ENCODE measurements at regions not wholly inside any gene's neighbourhood (a gene's known extent, or its start where the extent isn't known, plus 50 kb on each side); places are given as distances from the start of the nearest gene placed in this dataset.
"Not testable (repeated sequence)": the region's sequence is repeated elsewhere in the genome, so short reads cannot be mapped to it uniquely, and the experiment has no call there.

DNA sequence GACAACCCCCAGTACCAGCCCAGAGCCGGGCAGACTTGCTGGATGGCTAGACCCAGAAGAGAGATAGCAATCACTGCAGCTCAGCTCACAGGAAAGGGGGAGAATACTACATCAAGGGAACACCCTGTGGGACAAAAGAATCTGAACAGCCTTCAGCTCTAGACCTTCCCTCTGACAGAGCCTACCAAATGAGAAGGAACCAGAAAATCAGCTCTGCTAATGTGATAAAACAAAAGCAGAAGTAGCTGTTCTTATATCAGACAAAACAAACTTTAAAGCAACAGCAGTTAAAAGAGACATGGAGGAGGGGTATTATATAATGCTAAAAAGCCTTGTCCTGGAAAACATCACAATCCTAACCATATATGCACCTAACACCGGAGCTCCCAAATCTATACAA lies 283.3 kb downstream of the KLF13 start:
- DNase-seq = no peak
- Histone ChIP-seq H3K36me3 (no peaks in the 10 kb centered on the region), H3K4me3 (no peak overlapping the region), H3K9me3 (peaks cover 0 to 3% of the 10 kb centered on the region in 2 donors), H3K27me3 (no peaks in the 10 kb centered on the region), H3K27ac (no peak overlapping the region), H3K4me1 (no peaks in the 10 kb centered on the region)
- 78 to 91% methylated on average over 1 to 2 of the region's 2 CpGs for WGBS, 2 donors (ENCODE audit: low coverage in 1 of 2)
- TF ChIP-seq POLR2A (IDR thresholded peaks at IDR 0.05) (no peak), EP300 (IDR thresholded peaks at IDR 0.05; ENCODE audit: low read depth) (no peak), POLR2AphosphoS5 (IDR thresholded peaks at IDR 0.05) (no peak)
- TF ChIP-seq, protein P1, sequence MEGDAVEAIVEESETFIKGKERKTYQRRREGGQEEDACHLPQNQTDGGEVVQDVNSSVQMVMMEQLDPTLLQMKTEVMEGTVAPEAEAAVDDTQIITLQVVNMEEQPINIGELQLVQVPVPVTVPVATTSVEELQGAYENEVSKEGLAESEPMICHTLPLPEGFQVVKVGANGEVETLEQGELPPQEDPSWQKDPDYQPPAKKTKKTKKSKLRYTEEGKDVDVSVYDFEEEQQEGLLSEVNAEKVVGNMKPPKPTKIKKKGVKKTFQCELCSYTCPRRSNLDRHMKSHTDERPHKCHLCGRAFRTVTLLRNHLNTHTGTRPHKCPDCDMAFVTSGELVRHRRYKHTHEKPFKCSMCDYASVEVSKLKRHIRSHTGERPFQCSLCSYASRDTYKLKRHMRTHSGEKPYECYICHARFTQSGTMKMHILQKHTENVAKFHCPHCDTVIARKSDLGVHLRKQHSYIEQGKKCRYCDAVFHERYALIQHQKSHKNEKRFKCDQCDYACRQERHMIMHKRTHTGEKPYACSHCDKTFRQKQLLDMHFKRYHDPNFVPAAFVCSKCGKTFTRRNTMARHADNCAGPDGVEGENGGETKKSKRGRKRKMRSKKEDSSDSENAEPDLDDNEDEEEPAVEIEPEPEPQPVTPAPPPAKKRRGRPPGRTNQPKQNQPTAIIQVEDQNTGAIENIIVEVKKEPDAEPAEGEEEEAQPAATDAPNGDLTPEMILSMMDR (IDR thresholded peaks at IDR 0.05) = no peak
- intact Hi-C loops (cut with DNase I; ENCODE audit: low total_unique reads) = no loop called here
- in situ Hi-C loops (cut with MboI; ENCODE audit: low pct_ligation_motif_present in 1 of 4, low pct_unique_long_range_greater_than_20kb in 1 of 4, low sequenced_read_pairs in 3 of 4) = no loop called here

DNA sequence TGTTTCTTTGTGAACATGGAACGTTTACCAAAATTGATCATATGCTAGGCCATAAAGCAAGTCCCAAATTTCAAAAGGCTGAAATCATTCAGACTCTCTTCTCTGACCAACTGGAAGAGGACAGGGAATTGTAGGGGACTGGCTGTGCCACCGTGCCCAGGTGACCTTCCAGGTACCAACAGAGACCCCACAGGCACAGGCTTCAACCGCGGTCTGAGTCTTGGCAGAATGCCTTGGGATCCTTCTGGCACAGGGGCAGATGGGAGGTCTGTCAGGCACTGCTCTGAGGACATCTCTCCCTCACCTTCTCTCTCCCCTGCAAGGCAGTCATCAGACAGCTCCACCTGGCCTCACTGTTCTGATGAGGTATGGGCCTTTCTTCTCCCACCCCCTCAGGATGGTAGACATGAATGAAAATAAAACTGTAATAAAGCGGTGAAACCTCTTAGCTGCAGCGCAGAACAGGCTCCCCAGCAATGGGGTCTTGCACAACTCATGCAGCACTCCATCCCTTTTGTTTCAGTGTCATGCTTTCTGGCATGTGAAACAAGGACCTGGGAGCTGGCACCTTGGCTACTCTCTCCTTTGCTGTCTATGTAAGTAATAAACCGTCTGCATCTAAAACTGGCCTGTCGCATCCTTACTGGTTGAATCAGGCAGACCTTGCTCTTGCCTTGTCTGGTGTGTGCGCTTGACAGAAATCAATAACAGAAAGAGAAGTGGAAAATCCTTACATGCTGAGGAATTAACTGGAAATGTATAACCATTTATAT lies 289.2 kb downstream of the KLF13 start:
- Histone ChIP-seq H3K27me3 (no peaks in the 10 kb centered on the region), H3K4me3 (no peak overlapping the region), H3K27ac (no peak overlapping the region), H3K36me3 (no peaks in the 10 kb centered on the region), H3K9me3 (peaks cover 0 to 3% of the 10 kb centered on the region in 2 donors), H3K4me1 (no peaks in the 10 kb centered on the region)
- 64 to 88% methylated on average over 1 to 9 of the region's 9 CpGs for WGBS, 2 donors (ENCODE audit: low coverage in 1 of 2)
- TF ChIP-seq POLR2AphosphoS5 (IDR thresholded peaks at IDR 0.05) (no peak), POLR2A (IDR thresholded peaks at IDR 0.05) (no peak), EP300 (IDR thresholded peaks at IDR 0.05; ENCODE audit: low read depth) (no peak)
- TF ChIP-seq, protein P1 (IDR thresholded peaks at IDR 0.05) = no peak
- intact Hi-C loops (cut with DNase I; ENCODE audit: low total_unique reads) (no loop called here), in situ Hi-C loops (cut with MboI; ENCODE audit: low pct_ligation_motif_present in 1 of 4, low pct_unique_long_range_greater_than_20kb in 1 of 4, low sequenced_read_pairs in 3 of 4) (no loop called here)
- DNase-seq = no peak

- in situ Hi-C loops (cut with MboI; ENCODE audit: low pct_ligation_motif_present in 1 of 4, low pct_unique_long_range_greater_than_20kb in 1 of 4, low sequenced_read_pairs in 3 of 4); H3K4me1 ChIP-seq; DNase-seq; H3K4me3 ChIP-seq; H3K27me3 ChIP-seq; H3K27ac ChIP-seq; H3K36me3 ChIP-seq; H3K9me3 ChIP-seq; intact Hi-C loops (cut with DNase I; ENCODE audit: low total_unique reads): not testable (repeated sequence)
- WGBS, 2 donors (ENCODE audit: low coverage in 1 of 2) = 88 to 97% methylated on average over 6 to 10 of the region's 11 CpGs
These were observed 296.7 kb downstream of the KLF13 start for GRCh38 chr15:31623297-31623696.

DNA sequence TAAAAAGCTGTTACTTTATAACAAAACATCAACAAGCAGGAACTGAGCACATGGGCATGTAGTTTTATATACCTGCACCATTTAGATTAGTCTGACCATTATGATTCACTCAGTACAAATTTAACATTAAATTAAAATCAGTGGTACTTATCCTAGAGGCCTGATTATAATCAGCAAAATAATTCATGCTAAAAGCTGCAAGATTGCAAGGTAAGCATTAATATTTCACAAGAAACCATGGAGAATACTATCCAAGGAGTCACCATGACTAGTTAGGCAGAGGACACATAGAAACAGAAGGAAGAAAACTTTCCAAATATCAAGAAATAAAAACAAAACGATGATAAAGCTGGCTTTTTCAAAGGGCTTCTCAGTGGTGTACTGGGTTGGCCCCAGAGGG lies 297.5 kb downstream of the KLF13 start:
- H3K4me1 ChIP-seq; H3K27me3 ChIP-seq; H3K36me3 ChIP-seq; H3K9me3 ChIP-seq; in situ Hi-C loops (cut with MboI; ENCODE audit: low pct_ligation_motif_present in 1 of 4, low pct_unique_long_range_greater_than_20kb in 1 of 4, low sequenced_read_pairs in 3 of 4); H3K27ac ChIP-seq; DNase-seq; H3K4me3 ChIP-seq; intact Hi-C loops (cut with DNase I; ENCODE audit: low total_unique reads): not testable (repeated sequence)
- 84% methylated on average over 1 of the region's 1 CpG; no CpG with 5 or more reads in 1 of the 2 donors for WGBS, 2 donors (ENCODE audit: low coverage in 1 of 2)

DNA sequence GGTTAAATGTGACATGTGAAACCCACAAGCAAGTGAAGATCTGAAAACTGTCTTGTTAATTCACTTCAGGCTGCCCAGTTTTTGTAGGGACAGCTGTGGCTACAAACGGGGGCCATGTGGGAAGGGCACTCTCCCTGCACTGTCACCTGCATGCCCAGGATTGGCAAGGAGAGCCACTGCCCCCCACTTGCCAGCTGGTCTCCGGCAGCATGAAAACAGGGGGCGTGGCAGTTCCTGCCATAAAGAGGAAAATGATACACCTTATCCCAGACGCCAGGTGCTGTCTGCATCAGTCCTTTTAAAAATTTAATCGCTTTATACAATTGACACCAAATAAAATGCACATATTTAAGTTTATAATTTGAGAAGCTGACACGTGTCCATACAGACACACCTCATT lies 309.1 kb downstream of the KLF13 start:
- H3K36me3 ChIP-seq; H3K4me1 ChIP-seq; H3K27me3 ChIP-seq; in situ Hi-C loops (cut with MboI; ENCODE audit: low pct_ligation_motif_present in 1 of 4, low pct_unique_long_range_greater_than_20kb in 1 of 4, low sequenced_read_pairs in 3 of 4); H3K9me3 ChIP-seq; H3K4me3 ChIP-seq; intact Hi-C loops (cut with DNase I; ENCODE audit: low total_unique reads); H3K27ac ChIP-seq: not testable (repeated sequence)
- TF ChIP-seq POLR2AphosphoS5 (IDR thresholded peaks at IDR 0.05) = peak in 1 of 3 donors; percentile 20
- DNase-seq = peak; percentile 43
- 56 to 77% methylated on average over 2 to 6 of the region's 6 CpGs for WGBS, 2 donors (ENCODE audit: low coverage in 1 of 2)

DNA sequence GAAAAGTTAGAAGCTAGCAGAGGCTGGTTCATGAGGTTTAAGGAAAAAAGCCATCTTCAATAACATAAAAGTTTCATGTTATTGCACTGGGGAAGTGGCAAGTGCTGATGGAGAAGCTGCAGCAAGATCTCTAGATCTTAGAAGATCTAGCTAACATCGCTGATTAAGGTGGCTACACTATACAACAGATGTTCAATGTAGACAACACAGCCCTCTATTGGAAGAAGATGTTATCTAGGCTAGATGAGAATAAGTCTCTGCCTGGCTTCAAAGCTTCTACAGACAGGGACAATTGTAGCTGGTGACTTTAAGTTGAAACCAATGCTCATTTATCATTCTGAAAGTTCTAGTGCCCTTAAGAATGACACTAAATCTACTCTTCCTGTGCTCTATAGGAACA lies 310.3 kb downstream of the KLF13 start:
- H3K27ac ChIP-seq; H3K4me3 ChIP-seq; H3K4me1 ChIP-seq; in situ Hi-C loops (cut with MboI; ENCODE audit: low pct_ligation_motif_present in 1 of 4, low pct_unique_long_range_greater_than_20kb in 1 of 4, low sequenced_read_pairs in 3 of 4); intact Hi-C loops (cut with DNase I; ENCODE audit: low total_unique reads); H3K27me3 ChIP-seq; DNase-seq; H3K9me3 ChIP-seq; H3K36me3 ChIP-seq: not testable (repeated sequence)
- 62 to 78% methylated on average over 1 of the region's 1 CpG for whole genome bisulfite sequencing, 2 donors (ENCODE audit: low coverage in 1 of 2)

DNA sequence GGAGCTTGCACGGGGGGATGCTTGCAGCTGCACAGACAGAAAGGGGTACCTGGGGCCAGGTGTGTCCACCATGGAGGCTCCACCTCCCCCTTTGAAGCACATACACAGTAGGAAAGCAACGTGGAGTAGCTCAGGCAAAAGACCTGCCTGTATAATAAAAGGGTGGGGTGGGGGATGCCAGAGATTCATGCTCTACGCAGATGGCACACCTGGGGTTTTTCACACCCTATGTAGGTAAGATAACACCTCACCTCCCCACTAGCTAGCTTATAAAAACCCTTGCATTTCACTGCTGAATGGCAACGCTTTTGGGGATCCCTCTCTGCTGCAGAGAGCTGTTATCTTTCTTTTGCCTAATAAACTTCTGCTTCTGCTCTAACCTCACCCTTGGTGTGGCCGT lies 317.3 kb downstream of the KLF13 start:
- in situ Hi-C loops (cut with MboI; ENCODE audit: low pct_ligation_motif_present in 1 of 4, low pct_unique_long_range_greater_than_20kb in 1 of 4, low sequenced_read_pairs in 3 of 4); H3K36me3 ChIP-seq; H3K27ac ChIP-seq; intact Hi-C loops (cut with DNase I; ENCODE audit: low total_unique reads); H3K9me3 ChIP-seq; DNase-seq; H3K4me1 ChIP-seq; H3K27me3 ChIP-seq; H3K4me3 ChIP-seq: not testable (repeated sequence)
- 76% methylated on average over 3 of the region's 5 CpGs; no CpG with 5 or more reads in 1 of the 2 donors for WGBS, 2 donors (ENCODE audit: low coverage in 1 of 2)

DNA sequence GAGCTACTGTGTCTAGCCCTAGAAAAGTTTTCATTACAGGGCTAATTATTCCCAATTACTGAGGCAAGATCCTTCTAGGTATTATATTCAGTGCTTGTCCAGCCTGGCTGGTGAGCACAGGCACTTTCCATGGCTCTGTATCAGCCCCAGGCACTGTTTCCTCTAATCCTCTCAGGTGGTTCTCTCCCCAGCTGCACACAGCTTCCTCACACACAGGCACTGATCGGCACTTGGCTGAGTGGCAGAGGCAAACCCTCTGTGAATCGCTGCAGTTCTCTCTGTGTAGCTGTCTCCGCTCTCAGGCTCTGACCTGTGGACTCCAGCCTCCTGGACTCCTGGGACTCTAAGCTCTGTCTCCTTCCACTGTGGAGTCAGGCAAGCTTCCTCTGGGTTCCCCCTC lies 318.1 kb downstream of the KLF13 start:
- H3K27me3 ChIP-seq; H3K36me3 ChIP-seq; H3K9me3 ChIP-seq; H3K27ac ChIP-seq; in situ Hi-C loops (cut with MboI; ENCODE audit: low pct_ligation_motif_present in 1 of 4, low pct_unique_long_range_greater_than_20kb in 1 of 4, low sequenced_read_pairs in 3 of 4); DNase-seq; intact Hi-C loops (cut with DNase I; ENCODE audit: low total_unique reads); H3K4me3 ChIP-seq; H3K4me1 ChIP-seq: not testable (repeated sequence)
- WGBS, 2 donors (ENCODE audit: low coverage in 1 of 2) = 81% methylated on average over 3 of the region's 3 CpGs; no CpG with 5 or more reads in 1 of the 2 donors

DNA sequence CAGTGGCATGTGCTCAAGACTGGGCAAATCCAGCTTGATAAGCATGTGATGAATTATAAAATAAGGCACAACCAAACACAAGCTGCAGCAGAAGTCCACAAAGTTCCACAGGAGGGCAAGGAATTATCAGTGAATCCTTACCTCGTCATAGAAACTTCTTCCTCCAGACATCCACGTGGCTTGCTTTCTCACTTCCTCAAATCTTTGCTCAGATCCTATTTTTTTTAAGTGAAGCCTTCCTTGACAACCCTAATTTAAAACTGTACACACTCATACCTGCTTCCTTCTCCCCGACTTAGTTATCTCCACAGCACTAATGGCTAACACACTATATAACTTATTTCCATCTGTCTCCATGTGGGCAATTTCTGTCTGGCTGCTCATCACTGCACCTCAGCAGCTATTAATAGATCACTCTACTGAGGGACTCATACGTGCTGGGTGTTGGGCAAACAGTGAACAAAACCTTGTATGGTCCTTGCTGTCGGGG lies 320.7 kb downstream of the KLF13 start:
- WGBS, 2 donors (ENCODE audit: low coverage in 1 of 2) = 45 to 46% methylated on average over 3 to 4 of the region's 5 CpGs
- H3K9me3 ChIP-seq; in situ Hi-C loops (cut with MboI; ENCODE audit: low pct_ligation_motif_present in 1 of 4, low pct_unique_long_range_greater_than_20kb in 1 of 4, low sequenced_read_pairs in 3 of 4): not testable (repeated sequence)

More for the DNA sequence above, 320.7 kb downstream of the KLF13 start:
- H3K36me3 ChIP-seq; H3K4me1 ChIP-seq; intact Hi-C loops (cut with DNase I; ENCODE audit: low total_unique reads); DNase-seq; H3K4me3 ChIP-seq; H3K27me3 ChIP-seq; H3K27ac ChIP-seq: not testable (repeated sequence)

Data from transverse colon (tissue), 4 donors.